ENCODE measurements at regions not wholly inside any gene's neighbourhood (a gene's known extent, or its start where the extent isn't known, plus 50 kb on each side); places are given as distances from the start of the nearest gene placed in this dataset.

- DNase-seq (ENCODE audit: low read depth in 2 of 2), result no peak
- no peak for TF ChIP-seq CTCF (IDR thresholded peaks at IDR 0.05; ENCODE audit: low read depth, low read length)
- no peak overlapping the region for H3K4me3 ChIP-seq (replicated peaks in 1 of 2; ENCODE audit: low read depth in 2 of 2, low read length in 2 of 2)
Observed at GRCh38 chr11:70508231-70508480, 109.8 kb downstream of the CTTN start.

GRCh38 chr11:70509476-70509875, 111.1 kb downstream of the CTTN start:
- DNase-seq (ENCODE audit: low read depth in 2 of 2), result no peak
- no peak overlapping the region for H3K4me3 ChIP-seq (replicated peaks in 1 of 2; ENCODE audit: low read depth in 2 of 2, low read length in 2 of 2)
- no peak for TF ChIP-seq CTCF (IDR thresholded peaks at IDR 0.05; ENCODE audit: low read depth, low read length)

- no peak for DNase-seq (ENCODE audit: low read depth in 2 of 2)
- H3K4me3 ChIP-seq (replicated peaks in 1 of 2; ENCODE audit: low read depth in 2 of 2, low read length in 2 of 2), result no peak overlapping the region
- TF ChIP-seq CTCF (IDR thresholded peaks at IDR 0.05; ENCODE audit: low read depth, low read length), result no peak
Observed at GRCh38 chr11:70510106-70510505, 111.8 kb downstream of the CTTN start.

- H3K4me3 ChIP-seq (replicated peaks in 1 of 2; ENCODE audit: low read depth in 2 of 2, low read length in 2 of 2), result no peak overlapping the region
- no peak for DNase-seq (ENCODE audit: low read depth in 2 of 2)
- TF ChIP-seq CTCF (IDR thresholded peaks at IDR 0.05; ENCODE audit: low read depth, low read length), result no peak
Observed at GRCh38 chr11:70510571-70510970, 112.2 kb downstream of the CTTN start.

GRCh38 chr11:70511345-70511744, 113.0 kb downstream of the CTTN start:
- DNase-seq (ENCODE audit: low read depth in 2 of 2), result no peak
- TF ChIP-seq CTCF (IDR thresholded peaks at IDR 0.05; ENCODE audit: low read depth, low read length), result no peak
- H3K4me3 ChIP-seq (replicated peaks in 1 of 2; ENCODE audit: low read depth in 2 of 2, low read length in 2 of 2), result no peak overlapping the region

GRCh38 chr11:70512716-70513115, 114.4 kb downstream of the CTTN start:
- H3K4me3 ChIP-seq (replicated peaks in 1 of 2; ENCODE audit: low read depth in 2 of 2, low read length in 2 of 2), result no peak overlapping the region
- DNase-seq (ENCODE audit: low read depth in 2 of 2), result no peak
- TF ChIP-seq CTCF (IDR thresholded peaks at IDR 0.05; ENCODE audit: low read depth, low read length), result no peak

- no peak for TF ChIP-seq CTCF (IDR thresholded peaks at IDR 0.05; ENCODE audit: low read depth, low read length)
- no peak for DNase-seq (ENCODE audit: low read depth in 2 of 2)
- H3K4me3 ChIP-seq (replicated peaks in 1 of 2; ENCODE audit: low read depth in 2 of 2, low read length in 2 of 2), result no peak overlapping the region
Observed at GRCh38 chr11:70517203-70517602, 118.9 kb downstream of the CTTN start.

Measured in cardiac fibroblast (primary cell).